Fibroblast of lung (primary cell): ENCODE measurements at regions not wholly inside any gene's neighbourhood (a gene's known extent, or its start where the extent isn't known, plus 50 kb on each side); places are given as distances from the start of the nearest gene placed in this dataset.

Experiments used
- DNase-seq, 2 donors: peaks; one replicate each; pipeline versions ENCODE4 v3.0.0 to v3.0.0-alpha.2; 2010; ENCODE audit warnings: low read depth in 2 of 2
- H2AFZ ChIP-seq: 2 replicates; pipeline ENCODE4 v1.5.1; 2012; ENCODE audit warnings: low read length, control low read depth, inconsistent platforms
- H3K27ac ChIP-seq: 2 replicates; pipeline ENCODE4 v1.5.1; 2011; ENCODE audit warnings: low read length, control low read depth; ENCODE audit not compliant: insufficient read depth
- H3K27me3 ChIP-seq: 2 replicates; pipeline ENCODE4 v1.5.1; 2011; ENCODE audit warnings: mild to moderate bottlenecking, low read length; ENCODE audit not compliant: control insufficient read depth, insufficient read depth
- H3K36me3 ChIP-seq: 2 replicates; pipeline ENCODE4 v1.5.1; 2011; ENCODE audit warnings: low read length; ENCODE audit not compliant: control insufficient read depth, insufficient read depth
- H3K4me1 ChIP-seq: 2 replicates; pipeline ENCODE4 v1.5.1; 2011; ENCODE audit warnings: low read length; ENCODE audit not compliant: control insufficient read depth, insufficient read depth; ENCODE audit errors: extremely low read depth
- H3K4me2 ChIP-seq: 2 replicates; pipeline ENCODE4 v1.5.1; 2011; ENCODE audit warnings: low read length, control low read depth; ENCODE audit not compliant: insufficient read depth; ENCODE audit errors: extremely low read depth
- H3K4me3 ChIP-seq, 4 experiments: fragments of 200-600 bp in 1 of 4; sonication (generic) in 1 of 4; replicated peaks in 1 of 4; 2 replicates each; pipeline ENCODE4 v1.5.1; 2011 to 2016; ENCODE audit warnings: low read length in 4 of 4, low read depth in 3 of 4, mild to moderate bottlenecking in 3 of 4, control low read depth in 2 of 4, inconsistent platforms in 1 of 4, mixed read lengths in 1 of 4; ENCODE audit not compliant: insufficient read depth in 1 of 4; ENCODE audit errors: control extremely low read depth in 1 of 4
- H3K79me2 ChIP-seq: 2 replicates; pipeline ENCODE4 v1.5.1; 2012; ENCODE audit warnings: mild to moderate bottlenecking, low read length, inconsistent platforms; ENCODE audit not compliant: control insufficient read depth, insufficient read depth
- H3K9ac ChIP-seq: 2 replicates; pipeline ENCODE4 v1.5.1; 2011; ENCODE audit warnings: mild to moderate bottlenecking, low read length, control low read depth; ENCODE audit not compliant: insufficient read depth
- H3K9me3 ChIP-seq: 2 replicates; pipeline ENCODE4 v1.5.1; 2012; ENCODE audit warnings: low read depth, low read length; ENCODE audit not compliant: control insufficient read depth, insufficient read depth
- H4K20me1 ChIP-seq: 2 replicates; pipeline ENCODE4 v1.5.1; 2011; ENCODE audit warnings: low read length; ENCODE audit not compliant: control insufficient read depth, insufficient read depth; ENCODE audit errors: extremely low read depth
- EZH2 ChIP-seq: IDR thresholded peaks from 2 replicates; pipeline ENCODE4 v1.5.1; 2012; ENCODE audit warnings: low read length, control low read depth, mild to moderate bottlenecking; ENCODE audit errors: missing control alignments
- TF ChIP-seq, protein P1 (sequence below), 2 donors: IDR thresholded peaks in 1 of 2; conservative IDR thresholded peaks in 1 of 2; 1 replicate in 1 of 2; 2 replicates in 1 of 2; pipeline ENCODE4 v1.5.1; 2011 to 2012; ENCODE audit warnings: low read length in 2 of 2, control low read depth in 1 of 2, inconsistent platforms in 1 of 2, low read depth in 1 of 2, mild to moderate bottlenecking in 1 of 2

DNA sequence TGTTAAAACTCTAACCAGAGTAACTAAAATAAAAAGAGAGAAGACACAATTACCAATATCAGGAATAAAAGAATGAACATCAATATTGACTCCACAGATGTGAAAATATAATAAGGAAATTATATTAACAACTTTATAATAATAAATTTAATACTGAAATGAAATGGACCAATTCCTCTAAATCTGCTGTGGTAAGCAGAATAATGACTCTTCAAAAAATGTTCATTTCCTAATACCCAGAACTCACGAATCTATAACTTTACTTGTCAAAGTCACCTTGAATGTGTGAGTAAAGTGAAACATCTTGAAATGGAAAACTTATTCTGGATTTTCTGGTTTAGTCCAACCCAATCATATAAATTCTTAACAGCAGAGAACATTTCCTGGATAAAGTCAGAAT is 1391.1 kb downstream of the FAM133A start:
- TF ChIP-seq, protein P1, sequence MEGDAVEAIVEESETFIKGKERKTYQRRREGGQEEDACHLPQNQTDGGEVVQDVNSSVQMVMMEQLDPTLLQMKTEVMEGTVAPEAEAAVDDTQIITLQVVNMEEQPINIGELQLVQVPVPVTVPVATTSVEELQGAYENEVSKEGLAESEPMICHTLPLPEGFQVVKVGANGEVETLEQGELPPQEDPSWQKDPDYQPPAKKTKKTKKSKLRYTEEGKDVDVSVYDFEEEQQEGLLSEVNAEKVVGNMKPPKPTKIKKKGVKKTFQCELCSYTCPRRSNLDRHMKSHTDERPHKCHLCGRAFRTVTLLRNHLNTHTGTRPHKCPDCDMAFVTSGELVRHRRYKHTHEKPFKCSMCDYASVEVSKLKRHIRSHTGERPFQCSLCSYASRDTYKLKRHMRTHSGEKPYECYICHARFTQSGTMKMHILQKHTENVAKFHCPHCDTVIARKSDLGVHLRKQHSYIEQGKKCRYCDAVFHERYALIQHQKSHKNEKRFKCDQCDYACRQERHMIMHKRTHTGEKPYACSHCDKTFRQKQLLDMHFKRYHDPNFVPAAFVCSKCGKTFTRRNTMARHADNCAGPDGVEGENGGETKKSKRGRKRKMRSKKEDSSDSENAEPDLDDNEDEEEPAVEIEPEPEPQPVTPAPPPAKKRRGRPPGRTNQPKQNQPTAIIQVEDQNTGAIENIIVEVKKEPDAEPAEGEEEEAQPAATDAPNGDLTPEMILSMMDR (conservative IDR thresholded peaks at IDR 0.05 in 1 of 2, IDR thresholded peaks at IDR 0.05 in 1 of 2; ENCODE audit: low read depth in 1 of 2, low read length in 2 of 2) = no peak
- no peak for TF ChIP-seq EZH2
- no peak for DNase-seq
- Histone ChIP-seq H3K27me3 (no peaks in the 10 kb centered on the region), H3K79me2 (no peaks in the 10 kb centered on the region), H3K4me1 (no peaks in the 10 kb centered on the region), H3K4me3 (no peak overlapping the region), H3K9ac (no peak overlapping the region), H2AFZ (no peak overlapping the region), H3K36me3 (no peaks in the 10 kb centered on the region), H3K27ac (no peak overlapping the region), H4K20me1 (no peaks in the 10 kb centered on the region), H3K9me3 (no peaks in the 10 kb centered on the region), H3K4me2 (no peak overlapping the region)

DNA sequence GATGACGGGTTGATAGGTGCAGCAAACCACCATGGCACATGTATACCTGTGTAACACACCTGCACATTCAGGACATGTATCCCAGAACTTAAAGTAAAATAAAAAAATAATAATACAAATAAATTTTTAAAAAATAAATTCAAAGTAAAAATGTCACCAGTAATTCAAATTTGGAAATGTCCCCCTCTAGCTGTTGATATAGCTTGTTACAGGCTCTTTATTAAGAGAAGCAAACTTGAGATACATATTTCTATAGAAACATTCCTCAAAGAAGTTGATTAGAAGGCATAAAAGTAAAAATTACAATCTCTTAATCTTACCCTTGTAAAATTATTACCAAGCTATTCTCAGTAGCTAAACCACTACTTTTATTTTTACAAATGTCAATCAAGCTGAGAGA is 1397.0 kb downstream of the FAM133A start:
- Histone ChIP-seq H3K27me3 (no peaks in the 10 kb centered on the region), H4K20me1 (no peaks in the 10 kb centered on the region), H3K4me3 (no peak overlapping the region), H2AFZ (no peak overlapping the region), H3K9ac (no peak overlapping the region), H3K4me2 (no peak overlapping the region), H3K36me3 (no peaks in the 10 kb centered on the region), H3K27ac (no peak overlapping the region), H3K9me3 (no peaks in the 10 kb centered on the region), H3K79me2 (no peaks in the 10 kb centered on the region), H3K4me1 (no peaks in the 10 kb centered on the region)
- no peak for DNase-seq
- TF ChIP-seq, protein P1 (conservative IDR thresholded peaks at IDR 0.05 in 1 of 2, IDR thresholded peaks at IDR 0.05 in 1 of 2; ENCODE audit: low read depth in 1 of 2, low read length in 2 of 2) = no peak
- no peak for TF ChIP-seq EZH2

DNA sequence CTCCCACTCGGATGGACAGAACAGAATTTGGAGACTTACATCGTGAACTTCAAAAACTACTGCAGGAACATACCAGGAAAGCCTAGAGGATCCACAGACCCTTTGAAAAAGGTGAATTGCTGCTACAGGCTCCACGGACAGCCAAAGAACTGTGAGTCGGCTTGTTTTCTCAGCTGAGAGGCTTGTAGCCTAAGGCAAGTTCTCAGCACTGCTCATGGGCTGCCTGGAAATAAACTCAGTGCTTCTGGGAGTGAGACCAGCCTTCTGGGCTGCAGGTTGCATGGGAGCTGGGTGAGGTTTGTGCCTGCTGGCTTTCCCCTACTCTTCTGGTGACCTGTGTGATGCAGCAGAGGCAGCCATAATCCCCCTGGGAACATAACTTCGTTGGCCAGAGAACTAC is 1397.6 kb downstream of the FAM133A start:
- Histone ChIP-seq H3K27ac (no peak overlapping the region), H3K36me3 (no peaks in the 10 kb centered on the region), H3K4me3 (no peak overlapping the region), H3K4me1 (no peaks in the 10 kb centered on the region), H3K27me3 (no peaks in the 10 kb centered on the region), H3K79me2 (no peaks in the 10 kb centered on the region), H3K9me3 (no peaks in the 10 kb centered on the region), H3K9ac (no peak overlapping the region), H4K20me1 (no peaks in the 10 kb centered on the region), H3K4me2 (no peak overlapping the region), H2AFZ (no peak overlapping the region)
- no peak for DNase-seq
- TF ChIP-seq, protein P1 (conservative IDR thresholded peaks at IDR 0.05 in 1 of 2, IDR thresholded peaks at IDR 0.05 in 1 of 2; ENCODE audit: low read depth in 1 of 2, low read length in 2 of 2) = no peak
- TF ChIP-seq EZH2 = no peak
